ENCODE measurements at regions not wholly inside any gene's neighbourhood (a gene's known extent, or its start where the extent isn't known, plus 50 kb on each side); places are given as distances from the start of the nearest gene placed in this dataset.

DNA sequence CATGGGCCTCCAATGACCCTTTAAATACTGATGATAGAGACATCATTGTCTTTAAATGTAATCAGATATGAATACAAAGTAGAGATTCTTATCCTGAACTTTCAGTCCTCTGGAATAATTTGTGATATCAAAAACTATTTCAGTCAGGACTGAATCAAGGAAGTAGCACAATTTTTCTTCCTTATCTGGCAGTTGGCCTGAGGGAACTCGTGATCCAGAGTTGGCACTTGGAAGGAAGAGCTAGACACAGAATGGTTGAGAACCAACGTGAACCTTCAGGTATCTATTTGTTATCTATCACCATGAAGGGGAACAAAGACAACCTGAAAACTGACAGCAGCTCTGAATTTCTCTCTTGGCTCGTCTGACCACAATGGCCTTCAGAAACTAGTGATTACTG, 269.3 kb downstream of the PRDM9 start:
- TF ChIP-seq, protein P1, sequence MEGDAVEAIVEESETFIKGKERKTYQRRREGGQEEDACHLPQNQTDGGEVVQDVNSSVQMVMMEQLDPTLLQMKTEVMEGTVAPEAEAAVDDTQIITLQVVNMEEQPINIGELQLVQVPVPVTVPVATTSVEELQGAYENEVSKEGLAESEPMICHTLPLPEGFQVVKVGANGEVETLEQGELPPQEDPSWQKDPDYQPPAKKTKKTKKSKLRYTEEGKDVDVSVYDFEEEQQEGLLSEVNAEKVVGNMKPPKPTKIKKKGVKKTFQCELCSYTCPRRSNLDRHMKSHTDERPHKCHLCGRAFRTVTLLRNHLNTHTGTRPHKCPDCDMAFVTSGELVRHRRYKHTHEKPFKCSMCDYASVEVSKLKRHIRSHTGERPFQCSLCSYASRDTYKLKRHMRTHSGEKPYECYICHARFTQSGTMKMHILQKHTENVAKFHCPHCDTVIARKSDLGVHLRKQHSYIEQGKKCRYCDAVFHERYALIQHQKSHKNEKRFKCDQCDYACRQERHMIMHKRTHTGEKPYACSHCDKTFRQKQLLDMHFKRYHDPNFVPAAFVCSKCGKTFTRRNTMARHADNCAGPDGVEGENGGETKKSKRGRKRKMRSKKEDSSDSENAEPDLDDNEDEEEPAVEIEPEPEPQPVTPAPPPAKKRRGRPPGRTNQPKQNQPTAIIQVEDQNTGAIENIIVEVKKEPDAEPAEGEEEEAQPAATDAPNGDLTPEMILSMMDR (IDR thresholded peaks at IDR 0.05; ENCODE audit: low read depth, low read length) = no peak
- TF ChIP-seq, protein P2, sequence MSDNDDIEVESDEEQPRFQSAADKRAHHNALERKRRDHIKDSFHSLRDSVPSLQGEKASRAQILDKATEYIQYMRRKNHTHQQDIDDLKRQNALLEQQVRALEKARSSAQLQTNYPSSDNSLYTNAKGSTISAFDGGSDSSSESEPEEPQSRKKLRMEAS (IDR thresholded peaks at IDR 0.05; ENCODE audit: low read depth, low read length) = no peak
- TF ChIP-seq POLR2A (IDR thresholded peaks at IDR 0.05; ENCODE audit: extremely low read depth, insufficient read length) = no peak
- no peak for TF ChIP-seq MYC (IDR thresholded peaks at IDR 0.05; ENCODE audit: low read depth, low read length)
